GM12878 (cell line): ENCODE measurements at regions not wholly inside any gene's neighbourhood (a gene's known extent, or its start where the extent isn't known, plus 50 kb on each side); places are given as distances from the start of the nearest gene placed in this dataset.

Experiments used
- ATAC-seq: fragments of 200-7000 bp; cut with Tn5 transposase; 3 replicates; pipeline ENCODE4 v1.9.1; 2020; ENCODE audit warnings: mild to moderate bottlenecking, moderate library complexity
- BruUV-seq: library from RNA; stranded (reverse); fragments of 400-500 nt; replicated peaks from 2 replicates; lab custom pipeline; 2021; lab: Mats Ljungman, UMichigan
- CTCF ChIA-PET: fragments of 300-600 bp; sonication (Branson Sonifier 250); formaldehyde crosslinking; extraction: SDS; loops from one replicate; lab custom pipeline; 2021; ENCODE audit warnings: inconsistent platforms; lab: Yijun Ruan, JAX
- POLR2A ChIA-PET: fragments of 350-600 bp; formaldehyde crosslinking; extraction: SDS; loops from one replicate; lab custom pipeline; 2021; ENCODE audit warnings: inconsistent platforms; lab: Charles Lee
- RAD21 ChIA-PET: fragments of 300-600 bp; sonication (Branson Sonifier 250); formaldehyde crosslinking; loops from one replicate; lab custom pipeline; 2023; ENCODE audit warnings: antibody characterized with exemption; ENCODE audit not compliant: unreplicated experiment; lab: Charles Lee
- SMC1A ChIA-PET: fragments of 300-600 bp; sonication (Branson Sonifier 250); formaldehyde crosslinking; loops from one replicate; lab custom pipeline; 2023; ENCODE audit not compliant: unreplicated experiment, uncharacterized antibody; lab: Charles Lee
- DNase-seq: peaks from one replicate; pipeline ENCODE4 v3.0.0-alpha.2; 2011; ENCODE audit warnings: low read depth, low spot score
- FAIRE-seq: peaks from 3 replicates; lab custom pipeline; 2011; peaks lifted over from hg19 to GRCh38; lab: Jason Lieb, UNC
- H2AFZ ChIP-seq: 2 replicates; pipeline ENCODE4 v1.6.0; 2011; ENCODE audit warnings: low read depth, low read length, control low read depth; ENCODE audit not compliant: control insufficient read depth
- H3K27ac ChIP-seq: 2 replicates; pipeline ENCODE4 v1.5.1; 2011; ENCODE audit warnings: control low read depth; ENCODE audit not compliant: control insufficient read depth, insufficient read depth
- H3K27me3 ChIP-seq, 2 experiments: replicated peaks in 1 of 2; 2 replicates each; pipeline versions ENCODE4 v1.6.0 to v1.6.1; 2011; ENCODE audit warnings: low read length in 1 of 2; ENCODE audit not compliant: control insufficient read depth in 2 of 2, insufficient read depth in 2 of 2
- H3K36me3 ChIP-seq, 2 experiments: 2 replicates each; pipeline ENCODE4 v1.5.1; 2011; ENCODE audit warnings: low read length in 1 of 2; ENCODE audit not compliant: control insufficient read depth in 2 of 2, insufficient read depth in 2 of 2
- H3K4me1 ChIP-seq: 2 replicates; pipeline ENCODE4 v1.6.1; 2011; ENCODE audit warnings: mild to moderate bottlenecking, low read length, moderate library complexity, mixed read lengths; ENCODE audit not compliant: control insufficient read depth, insufficient read depth
- H3K4me2 ChIP-seq: 2 replicates; pipeline ENCODE4 v1.6.0; 2011; ENCODE audit warnings: control low read depth; ENCODE audit not compliant: control insufficient read depth, insufficient read depth
- H3K4me3 ChIP-seq: fragments of 200-600 bp; sonication (generic); 2 replicates; pipeline ENCODE4 v1.5.1; 2016
- H3K79me2 ChIP-seq: 2 replicates; pipeline ENCODE4 v1.6.0; 2011; ENCODE audit warnings: low read length; ENCODE audit not compliant: control insufficient read depth, insufficient read depth
- H3K9ac ChIP-seq: 2 replicates; pipeline ENCODE4 v1.8.0; 2011; ENCODE audit warnings: low read length, control low read depth, mixed read lengths; ENCODE audit not compliant: control insufficient read depth, insufficient read depth
- H3K9me3 ChIP-seq: replicated peaks from 3 replicates; pipeline ENCODE4 v1.5.1; 2011; ENCODE audit warnings: mild to moderate bottlenecking, low read length; ENCODE audit not compliant: control insufficient read depth, insufficient read depth
- H4K20me1 ChIP-seq: 2 replicates; pipeline ENCODE4 v1.6.0; 2011; ENCODE audit not compliant: control insufficient read depth, insufficient read depth
- BRCA1 ChIP-seq: IDR thresholded peaks from 2 replicates; pipeline ENCODE4 v1.6.1; 2011; ENCODE audit warnings: low read depth, low read length, improper control_type of control experiment
- CTCF ChIP-seq, 3 experiments: IDR thresholded peaks in 2 of 3; conservative IDR thresholded peaks in 1 of 3; 2 replicates each; pipeline ENCODE4 v1.5.1; 2011; ENCODE audit warnings: low read depth in 3 of 3, low read length in 3 of 3, mild to moderate bottlenecking in 3 of 3, control low read depth in 2 of 3, moderate library complexity in 2 of 3, inconsistent platforms in 1 of 3, mixed read lengths in 1 of 3; ENCODE audit not compliant: control insufficient read depth in 2 of 3, insufficient read depth in 1 of 3; ENCODE audit errors: extremely low read depth in 1 of 3
- EP300 ChIP-seq, 2 experiments: fragments of 150-350 bp in 1 of 2; IDR thresholded peaks; 2 replicates each; pipeline ENCODE4 v1.6.1; 2011 to 2012; ENCODE audit warnings: low read depth in 2 of 2, low read length in 2 of 2, borderline replicate concordance in 1 of 2, improper control_type of control experiment in 1 of 2, inconsistent platforms in 1 of 2; ENCODE audit not compliant: control insufficient read depth in 1 of 2
- ESRRA ChIP-seq: IDR thresholded peaks from 2 replicates; pipeline ENCODE4 v1.6.1; 2012; ENCODE audit warnings: mild to moderate bottlenecking, low read length, improper control_type of control experiment
- GATAD2B ChIP-seq: fragments of 450-650 bp; conservative IDR thresholded peaks from 2 replicates; pipeline ENCODE4 v1.6.1; 2017; ENCODE audit warnings: low read depth, mild to moderate bottlenecking, moderate library complexity
- IKZF2 ChIP-seq, 2 experiments: fragments of 450-650 bp; IDR thresholded peaks; 2 replicates each; pipeline ENCODE4 v1.6.1; 2017; ENCODE audit warnings: mild to moderate bottlenecking in 2 of 2, moderate library complexity in 2 of 2
- MTA3 ChIP-seq: IDR thresholded peaks from 2 replicates; pipeline ENCODE4 v1.6.1; 2012; ENCODE audit warnings: low read length, inconsistent platforms, borderline replicate concordance
- RAD51 ChIP-seq: fragments of 450-650 bp; IDR thresholded peaks from 2 replicates; pipeline ENCODE4 v1.6.1; 2016; ENCODE audit warnings: moderate library complexity, mild to moderate bottlenecking, inconsistent platforms
- STAT1 ChIP-seq: fragments of 450-650 bp; conservative IDR thresholded peaks from 2 replicates; pipeline ENCODE4 v1.6.1; 2014; ENCODE audit warnings: antibody characterized with exemption, mild to moderate bottlenecking
- TAF1 ChIP-seq: IDR thresholded peaks from 2 replicates; pipeline ENCODE4 v1.6.1; 2011; ENCODE audit warnings: mild to moderate bottlenecking, low read depth, low read length, borderline replicate concordance
- TCF3 ChIP-seq: IDR thresholded peaks from 2 replicates; pipeline ENCODE4 v1.6.1; 2012; ENCODE audit warnings: low read depth, mild to moderate bottlenecking, low read length, borderline replicate concordance; ENCODE audit not compliant: insufficient read depth
- WGBS: methylation state at CpG from one replicate; pipeline ENCODE4 v1.1.6; 2016; ENCODE audit warnings: low lambda C conversion rate; ENCODE audit not compliant: insufficient replicate concordance, insufficient coverage; ENCODE audit errors: missing lambda C conversion rate; 5-methylcytosine and 5-hydroxymethylcytosine counted together
- in situ Hi-C: fragments of 300-500 bp; cut with MboI; formaldehyde crosslinking; loops from 9 replicates; pipeline ENCODE4 v1.14.3; 2018; ENCODE audit warnings: mixed read lengths
- intact Hi-C: fragments of 100-400 bp; cut with micrococcal nuclease; formaldehyde crosslinking; loops from one replicate; pipeline ENCODE4 v1.14.2; 2022; ENCODE audit not compliant: unreplicated experiment
- TF ChIP-seq, protein P1 (sequence below): fragments of 450-650 bp; IDR thresholded peaks from 2 replicates; pipeline ENCODE4 v1.6.1; 2016; ENCODE audit warnings: mild to moderate bottlenecking, moderate library complexity, borderline replicate concordance
- TF ChIP-seq, protein P2 (sequence below): IDR thresholded peaks from 2 replicates; pipeline ENCODE4 v1.6.1; 2012; ENCODE audit warnings: low read length, inconsistent platforms

GRCh38 chr20:7226156-7226555 is 458.7 kb downstream of the BMP2 start:
- FAIRE-seq, result no peak
- Histone ChIP-seq H3K9ac (no peak overlapping the region), H3K4me3 (no peak overlapping the region), H3K4me2 (no peak overlapping the region), H3K9me3 (no peaks in the 10 kb centered on the region), H4K20me1 (no peaks in the 10 kb centered on the region), H3K4me1 (no peaks in the 10 kb centered on the region), H3K79me2 (no peaks in the 10 kb centered on the region), H3K36me3 (no peaks in the 10 kb centered on the region), H3K27me3 (no peaks in the 10 kb centered on the region), H3K27ac (no peak overlapping the region), H2AFZ (no peak overlapping the region)
- intact Hi-C loops (no loop called here), in situ Hi-C loops (no loop called here)
- ChIA-PET POLR2A (no interaction called here), RAD21 (no interaction called here), CTCF (interaction anchor here (0.9 to 1.0 kb wide), 2 partner anchors 12 to 399 kb away, joined by 3 read pairs; no protein-coding TSS in a partner anchor), SMC1A (interaction anchor here (1.2 kb wide), 1 partner anchor 12 kb away, joined by 5 read pairs; no protein-coding TSS in a partner anchor)
- 0% methylated on average over 2 of the region's 2 CpGs for WGBS
- BruUV-seq, result no TSS peak
- ATAC-seq, result no peak
- no peak for DNase-seq
- TF ChIP-seq CTCF (IDR thresholded peaks at IDR 0.05 in 2 of 3, conservative IDR thresholded peaks at IDR 0.05 in 1 of 3; ENCODE audit: control insufficient read depth in 2 of 3, extremely low read depth in 1 of 3, insufficient read depth in 1 of 3, low read depth in 3 of 3, low read length in 3 of 3), result no peak
- TF ChIP-seq TCF3, result no peak
- TF ChIP-seq ESRRA, result no peak
- no peak for TF ChIP-seq STAT1
- no peak for TF ChIP-seq BRCA1
- no peak for TF ChIP-seq RAD51
- no peak for TF ChIP-seq EP300 (IDR thresholded peaks at IDR 0.05; ENCODE audit: borderline replicate concordance in 1 of 2, control insufficient read depth in 1 of 2, low read depth in 2 of 2, low read length in 2 of 2)
- TF ChIP-seq GATAD2B, result no peak
- TF ChIP-seq MTA3, result no peak
- TF ChIP-seq, protein P1, sequence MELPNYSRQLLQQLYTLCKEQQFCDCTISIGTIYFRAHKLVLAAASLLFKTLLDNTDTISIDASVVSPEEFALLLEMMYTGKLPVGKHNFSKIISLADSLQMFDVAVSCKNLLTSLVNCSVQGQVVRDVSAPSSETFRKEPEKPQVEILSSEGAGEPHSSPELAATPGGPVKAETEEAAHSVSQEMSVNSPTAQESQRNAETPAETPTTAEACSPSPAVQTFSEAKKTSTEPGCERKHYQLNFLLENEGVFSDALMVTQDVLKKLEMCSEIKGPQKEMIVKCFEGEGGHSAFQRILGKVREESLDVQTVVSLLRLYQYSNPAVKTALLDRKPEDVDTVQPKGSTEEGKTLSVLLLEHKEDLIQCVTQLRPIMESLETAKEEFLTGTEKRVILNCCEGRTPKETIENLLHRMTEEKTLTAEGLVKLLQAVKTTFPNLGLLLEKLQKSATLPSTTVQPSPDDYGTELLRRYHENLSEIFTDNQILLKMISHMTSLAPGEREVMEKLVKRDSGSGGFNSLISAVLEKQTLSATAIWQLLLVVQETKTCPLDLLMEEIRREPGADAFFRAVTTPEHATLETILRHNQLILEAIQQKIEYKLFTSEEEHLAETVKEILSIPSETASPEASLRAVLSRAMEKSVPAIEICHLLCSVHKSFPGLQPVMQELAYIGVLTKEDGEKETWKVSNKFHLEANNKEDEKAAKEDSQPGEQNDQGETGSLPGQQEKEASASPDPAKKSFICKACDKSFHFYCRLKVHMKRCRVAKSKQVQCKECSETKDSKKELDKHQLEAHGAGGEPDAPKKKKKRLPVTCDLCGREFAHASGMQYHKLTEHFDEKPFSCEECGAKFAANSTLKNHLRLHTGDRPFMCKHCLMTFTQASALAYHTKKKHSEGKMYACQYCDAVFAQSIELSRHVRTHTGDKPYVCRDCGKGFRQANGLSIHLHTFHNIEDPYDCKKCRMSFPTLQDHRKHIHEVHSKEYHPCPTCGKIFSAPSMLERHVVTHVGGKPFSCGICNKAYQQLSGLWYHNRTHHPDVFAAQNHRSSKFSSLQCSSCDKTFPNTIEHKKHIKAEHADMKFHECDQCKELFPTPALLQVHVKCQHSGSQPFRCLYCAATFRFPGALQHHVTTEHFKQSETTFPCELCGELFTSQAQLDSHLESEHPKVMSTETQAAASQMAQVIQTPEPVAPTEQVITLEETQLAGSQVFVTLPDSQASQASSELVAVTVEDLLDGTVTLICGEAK, result no peak
- TF ChIP-seq IKZF2 (IDR thresholded peaks at IDR 0.05), result no peak
- no peak for TF ChIP-seq TAF1
- TF ChIP-seq, protein P2, sequence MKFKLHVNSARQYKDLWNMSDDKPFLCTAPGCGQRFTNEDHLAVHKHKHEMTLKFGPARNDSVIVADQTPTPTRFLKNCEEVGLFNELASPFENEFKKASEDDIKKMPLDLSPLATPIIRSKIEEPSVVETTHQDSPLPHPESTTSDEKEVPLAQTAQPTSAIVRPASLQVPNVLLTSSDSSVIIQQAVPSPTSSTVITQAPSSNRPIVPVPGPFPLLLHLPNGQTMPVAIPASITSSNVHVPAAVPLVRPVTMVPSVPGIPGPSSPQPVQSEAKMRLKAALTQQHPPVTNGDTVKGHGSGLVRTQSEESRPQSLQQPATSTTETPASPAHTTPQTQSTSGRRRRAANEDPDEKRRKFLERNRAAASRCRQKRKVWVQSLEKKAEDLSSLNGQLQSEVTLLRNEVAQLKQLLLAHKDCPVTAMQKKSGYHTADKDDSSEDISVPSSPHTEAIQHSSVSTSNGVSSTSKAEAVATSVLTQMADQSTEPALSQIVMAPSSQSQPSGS, result no peak
